Tongue (tissue), 1 donor: ENCODE measurements at regions not wholly inside any gene's neighbourhood (a gene's known extent, or its start where the extent isn't known, plus 50 kb on each side); places are given as distances from the start of the nearest gene placed in this dataset.
A peak's percentile ranks its signal among the peaks of the same experiment; 100 is the strongest.

Source experiments
- DNase-seq: peaks from one replicate; pipeline ENCODE4 v3.0.0-alpha.2; 2015

GRCh38 chr2:241943209-241943850 lies 73.8 kb downstream of the RTP5 start:
- no peak for DNase-seq

- DNase-seq, result no peak
Observed at GRCh38 chr2:241943961-241944575, 74.5 kb downstream of the RTP5 start.

GRCh38 chr2:241944821-241945220 lies 75.3 kb downstream of the RTP5 start:
- DNase-seq, result no peak

- DNase-seq, result no peak
Observed at GRCh38 chr2:241945311-241945710, 75.8 kb downstream of the RTP5 start.

GRCh38 chr2:241945803-241946202 lies 76.3 kb downstream of the RTP5 start:
- DNase-seq, result no peak

GRCh38 chr2:241946306-241947003 lies 76.9 kb downstream of the RTP5 start:
- no peak for DNase-seq

- no peak for DNase-seq
Observed at GRCh38 chr2:241947004-241947350, 77.4 kb downstream of the RTP5 start.

- no peak for DNase-seq
Observed at GRCh38 chr2:241947401-241947800, 77.9 kb downstream of the RTP5 start.

GRCh38 chr2:241947876-241948275 lies 78.3 kb downstream of the RTP5 start:
- no peak for DNase-seq

GRCh38 chr2:241948299-241948897 lies 78.9 kb downstream of the RTP5 start:
- DNase-seq, result no peak

- no peak for DNase-seq
Observed at GRCh38 chr2:241948901-241949735, 79.6 kb downstream of the RTP5 start.

- no peak for DNase-seq
Observed at GRCh38 chr2:241949736-241950412, 80.3 kb downstream of the RTP5 start.

- DNase-seq, result peak; percentile 90
Observed at GRCh38 chr2:241950413-241951315, 81.1 kb downstream of the RTP5 start.

GRCh38 chr2:241951316-241951700 lies 81.8 kb downstream of the RTP5 start:
- DNase-seq, result peak; percentile 64

- DNase-seq, result no peak
Observed at GRCh38 chr2:241951920-241952319, 82.4 kb downstream of the RTP5 start.

GRCh38 chr2:241952816-241953215 lies 83.3 kb downstream of the RTP5 start:
- no peak for DNase-seq

- no peak for DNase-seq
Observed at GRCh38 chr2:241953324-241953928, 83.9 kb downstream of the RTP5 start.

GRCh38 chr2:241956521-241957110 lies 87.1 kb downstream of the RTP5 start:
- no peak for DNase-seq

GRCh38 chr2:241957276-241957675 lies 87.7 kb downstream of the RTP5 start:
- DNase-seq, result no peak
